Natural killer cell treated with Interleukin-12 subunit alpha and Interleukin-12 subunit beta and Interleukin-15 and Interleukin-18, amount 100 ng/mL, for 72 hours (primary cell): ENCODE measurements at regions not wholly inside any gene's neighbourhood (a gene's known extent, or its start where the extent isn't known, plus 50 kb on each side); places are given as distances from the start of the nearest gene placed in this dataset.
A peak's percentile ranks its signal among the peaks of the same experiment; 100 is the strongest.
"Not testable (repeated sequence)": the region's sequence is repeated elsewhere in the genome, so short reads cannot be mapped to it uniquely, and the experiment has no call there.

Experiments
- ATAC-seq, 2 donors: fragments of 150-1000 bp; cut with Tn5 transposase in 1 of 2; sonication (Bioruptor Pico), chemical (Tn5 transposase) in 1 of 2; 2 replicates each; pipeline ENCODE4 v1.10.0; 2021
- DNase-seq: peaks from one replicate; pipeline ENCODE4 v3.0.0; 2022; ENCODE audit warnings: low spot score
- H3K27ac Mint-ChIP-seq, 2 donors: 1 replicate in 1 of 2; 2 replicates in 1 of 2; pipeline ENCODE4 v1.8.0; 2022; ENCODE audit warnings: mixed read lengths in 2 of 2, mild to moderate bottlenecking in 1 of 2, moderate library complexity in 1 of 2
- H3K27me3 Mint-ChIP-seq, 2 donors: 1 replicate in 1 of 2; 2 replicates in 1 of 2; pipeline ENCODE4 v1.8.0; 2022; ENCODE audit warnings: mixed read lengths in 2 of 2
- H3K36me3 Mint-ChIP-seq: one replicate; pipeline ENCODE4 v1.8.0; 2022; ENCODE audit warnings: mixed read lengths
- H3K4me1 Mint-ChIP-seq, 2 donors: 1 replicate in 1 of 2; 2 replicates in 1 of 2; pipeline ENCODE4 v1.8.0; 2022; ENCODE audit warnings: low read depth in 2 of 2, mixed read lengths in 2 of 2, mild to moderate bottlenecking in 1 of 2
- H3K4me3 Mint-ChIP-seq: one replicate; pipeline ENCODE4 v1.8.0; 2022; ENCODE audit warnings: mixed read lengths
- H3K9me3 Mint-ChIP-seq: 2 replicates; pipeline ENCODE4 v1.8.0; 2022; ENCODE audit warnings: mixed read lengths

GRCh38 chr7:73941836-73942551 is 81.0 kb downstream of the TMEM270 start:
- Mint-ChIP-seq H3K36me3 (peaks cover 7% of the 10 kb centered on the region), H3K4me3 (no peak overlapping the region), H3K27ac (no peak overlapping the region), H3K9me3 (peaks cover 8% of the 10 kb centered on the region), H3K27me3 (peaks cover 14 to 17% of the 10 kb centered on the region in 2 donors), H3K4me1 (no peaks in the 10 kb centered on the region)
- ATAC-seq (no peak), DNase-seq (no peak)

- DNase-seq, result no peak
- Mint-ChIP-seq H3K9me3 (peaks cover 15% of the 10 kb centered on the region), H3K4me3 (no peak overlapping the region), H3K27ac (no peak overlapping the region), H3K27me3 (peaks cover 22 to 27% of the 10 kb centered on the region in 2 donors), H3K4me1 (no peaks in the 10 kb centered on the region), H3K36me3 (peaks cover 22% of the 10 kb centered on the region)
- ATAC-seq, result no peak
Observed at GRCh38 chr7:73945022-73945421, 83.0 kb upstream of the ELN start.

GRCh38 chr7:73948287-73948686 is 79.7 kb upstream of the ELN start:
- peaks cover 11% of the 10 kb centered on the region for H3K9me3 Mint-ChIP-seq
- H3K27ac Mint-ChIP-seq, result no peak overlapping the region
- peaks cover 16 to 27% of the 10 kb centered on the region in 2 donors for H3K27me3 Mint-ChIP-seq
- peaks cover 14% of the 10 kb centered on the region for H3K36me3 Mint-ChIP-seq
- H3K4me1 Mint-ChIP-seq, result no peaks in the 10 kb centered on the region
- ATAC-seq, result no peak
- H3K4me3 Mint-ChIP-seq, result no peak overlapping the region
- DNase-seq, result no peak

- Mint-ChIP-seq H3K36me3 (peaks cover 14% of the 10 kb centered on the region), H3K27me3 (peaks cover 18 to 41% of the 10 kb centered on the region in 2 donors), H3K27ac (no peak overlapping the region), H3K4me3 (no peak overlapping the region), H3K9me3 (peaks cover 7% of the 10 kb centered on the region), H3K4me1 (no peaks in the 10 kb centered on the region)
- ATAC-seq (no peak), DNase-seq (no peak)
Observed at GRCh38 chr7:73952266-73952665, 75.7 kb upstream of the ELN start.

- DNase-seq, result no peak
- H3K4me1 Mint-ChIP-seq, result no peaks in the 10 kb centered on the region
Observed at GRCh38 chr7:73954181-73954580, 73.8 kb upstream of the ELN start.

GRCh38 chr7:73954861-73955260 is 73.1 kb upstream of the ELN start:
- no peak overlapping the region for H3K27ac Mint-ChIP-seq
- no peak for ATAC-seq
- peaks cover 10 to 25% of the 10 kb centered on the region in 2 donors for H3K27me3 Mint-ChIP-seq
- H3K36me3 Mint-ChIP-seq, result no peaks in the 10 kb centered on the region
- H3K9me3 Mint-ChIP-seq, result no peaks in the 10 kb centered on the region
- H3K4me1 Mint-ChIP-seq, result no peaks in the 10 kb centered on the region
- H3K4me3 Mint-ChIP-seq, result no peak overlapping the region
- no peak for DNase-seq

More at GRCh38 chr7:73954181-73954580, 73.8 kb upstream of the ELN start:
- Mint-ChIP-seq H3K9me3 (peaks cover 2% of the 10 kb centered on the region), H3K27ac (no peak overlapping the region), H3K27me3 (peaks cover 12 to 29% of the 10 kb centered on the region in 2 donors), H3K36me3 (peaks cover 4% of the 10 kb centered on the region), H3K4me3 (no peak overlapping the region)
- ATAC-seq, result no peak

GRCh38 chr7:73960548-73960947 is 67.4 kb upstream of the ELN start:
- Mint-ChIP-seq H3K36me3 (peaks cover 14% of the 10 kb centered on the region), H3K9me3 (peaks cover 14% of the 10 kb centered on the region), H3K27me3 (peaks cover 0 to 11% of the 10 kb centered on the region in 2 donors), H3K27ac (no peak overlapping the region), H3K4me1 (no peaks in the 10 kb centered on the region), H3K4me3 (no peak overlapping the region)
- ATAC-seq (no peak), DNase-seq (no peak)

GRCh38 chr7:73961991-73962390 is 66.0 kb upstream of the ELN start:
- not testable (repeated sequence) for H3K4me3 Mint-ChIP-seq, H3K27ac Mint-ChIP-seq, H3K27me3 Mint-ChIP-seq, DNase-seq, H3K4me1 Mint-ChIP-seq, ATAC-seq
- Mint-ChIP-seq H3K36me3 (peaks cover 14% of the 10 kb centered on the region), H3K9me3 (peaks cover 14% of the 10 kb centered on the region)

- peaks cover 0 to 3% of the 10 kb centered on the region in 2 donors for H3K4me1 Mint-ChIP-seq
- DNase-seq (no peak), ATAC-seq (no peak)
- H3K36me3 Mint-ChIP-seq, result peaks cover 14% of the 10 kb centered on the region
- H3K4me3 Mint-ChIP-seq, result no peak overlapping the region
- peaks cover 0 to 8% of the 10 kb centered on the region in 2 donors for H3K27me3 Mint-ChIP-seq
- peaks cover 14% of the 10 kb centered on the region for H3K9me3 Mint-ChIP-seq
- H3K27ac Mint-ChIP-seq, result no peak overlapping the region
Observed at GRCh38 chr7:73963252-73963822, 64.6 kb upstream of the ELN start.

- H3K27me3 Mint-ChIP-seq, result peaks cover 0 to 8% of the 10 kb centered on the region in 2 donors
- peaks cover 14% of the 10 kb centered on the region for H3K9me3 Mint-ChIP-seq
- peaks cover 14% of the 10 kb centered on the region for H3K36me3 Mint-ChIP-seq
- peaks cover 0 to 3% of the 10 kb centered on the region in 2 donors for H3K4me1 Mint-ChIP-seq
- H3K27ac Mint-ChIP-seq, result no peak overlapping the region
- no peak for DNase-seq
- no peak overlapping the region for H3K4me3 Mint-ChIP-seq
- ATAC-seq, result peak in 1 of 2 donors; percentile 24
Observed at GRCh38 chr7:73964786-73965185, 63.2 kb upstream of the ELN start.

- Mint-ChIP-seq H3K36me3 (peaks cover 14% of the 10 kb centered on the region), H3K9me3 (peaks cover 14% of the 10 kb centered on the region), H3K4me3 (no peak overlapping the region), H3K27me3 (peaks cover 0 to 8% of the 10 kb centered on the region in 2 donors), H3K27ac (no peak overlapping the region), H3K4me1 (peaks cover 0 to 3% of the 10 kb centered on the region in 2 donors)
- DNase-seq (no peak), ATAC-seq (no peak)
Observed at GRCh38 chr7:73966062-73966940, 61.7 kb upstream of the ELN start.

- no peak for ATAC-seq
- no peak for DNase-seq
Observed at GRCh38 chr7:73966941-73967831, 60.8 kb upstream of the ELN start.

GRCh38 chr7:73967832-73968290 is 60.1 kb upstream of the ELN start:
- no peak overlapping the region for H3K27ac Mint-ChIP-seq
- ATAC-seq (no peak), DNase-seq (no peak)
- H3K36me3 Mint-ChIP-seq, result peaks cover 14% of the 10 kb centered on the region
- peaks cover 0 to 5% of the 10 kb centered on the region in 2 donors for H3K27me3 Mint-ChIP-seq
- H3K4me3 Mint-ChIP-seq, result no peak overlapping the region
- peaks cover 0 to 3% of the 10 kb centered on the region in 2 donors for H3K4me1 Mint-ChIP-seq
- peaks cover 14% of the 10 kb centered on the region for H3K9me3 Mint-ChIP-seq

More at GRCh38 chr7:73966941-73967831, 60.8 kb upstream of the ELN start:
- H3K9me3 Mint-ChIP-seq, result peaks cover 14% of the 10 kb centered on the region
- no peak overlapping the region for H3K4me3 Mint-ChIP-seq
- no peak overlapping the region for H3K27ac Mint-ChIP-seq
- H3K36me3 Mint-ChIP-seq, result peaks cover 14% of the 10 kb centered on the region
- peaks cover 0 to 8% of the 10 kb centered on the region in 2 donors for H3K27me3 Mint-ChIP-seq
- H3K4me1 Mint-ChIP-seq, result peaks cover 0 to 3% of the 10 kb centered on the region in 2 donors
